Omental fat pad (tissue), 3 donors: ENCODE measurements at regions not wholly inside any gene's neighbourhood (a gene's known extent, or its start where the extent isn't known, plus 50 kb on each side); places are given as distances from the start of the nearest gene placed in this dataset.
"Not testable (repeated sequence)": the region's sequence is repeated elsewhere in the genome, so short reads cannot be mapped to it uniquely, and the experiment has no call there.

ENCODE experiments used
- ATAC-seq: fragments of 150-250 bp; one replicate; pipeline ENCODE4 v1.9.1; 2016; ENCODE audit warnings: mild to moderate bottlenecking, moderate library complexity; ENCODE audit not compliant: low FRiP score
- DNase-seq: peaks from one replicate; pipeline ENCODE4 v3.0.0-alpha.2; 2019; ENCODE audit warnings: low spot score
- TF ChIP-seq, protein P1 (sequence below), 3 donors: fragments of 450-650 bp; IDR thresholded peaks; one replicate each; pipeline ENCODE4 v1.5.1; 2016 to 2017; ENCODE audit warnings: antibody characterized with exemption in 3 of 3, mild to moderate bottlenecking in 3 of 3, moderate library complexity in 2 of 3

DNA sequence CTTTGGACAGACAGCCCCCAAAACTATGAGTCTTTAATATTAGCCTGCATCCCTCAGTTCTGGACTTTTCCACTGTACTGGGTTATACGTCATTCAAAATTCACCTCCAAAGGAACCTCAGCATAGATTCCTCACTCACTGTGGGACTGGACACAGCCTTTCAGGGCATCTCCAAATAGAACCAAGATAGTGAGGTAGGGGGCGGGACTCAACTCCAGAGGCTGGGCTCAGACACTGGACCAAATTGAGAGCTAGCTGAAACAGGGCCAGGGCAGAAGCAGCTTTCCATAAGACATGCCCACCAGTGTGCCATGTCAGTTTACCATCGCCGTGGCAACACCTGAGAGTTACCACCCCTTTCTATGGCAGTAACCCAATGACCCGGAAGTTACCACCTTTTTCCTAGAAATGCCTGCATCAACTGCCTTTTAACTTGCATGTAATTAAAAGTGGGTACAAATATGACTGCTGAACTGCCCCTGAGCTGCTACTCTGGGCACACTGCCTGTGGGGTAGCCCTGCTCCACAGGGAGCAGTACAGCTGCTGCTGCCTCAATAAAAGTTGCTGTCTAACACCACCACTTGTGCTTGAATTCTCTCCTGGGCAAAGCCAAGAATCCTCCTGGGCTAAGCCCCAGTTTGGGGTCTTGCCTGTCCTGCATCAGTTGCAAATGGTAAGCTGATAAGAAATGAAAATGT is 274.7 kb downstream of the ANAPC1 start:
- ATAC-seq, DNase-seq: not testable (repeated sequence)

DNA sequence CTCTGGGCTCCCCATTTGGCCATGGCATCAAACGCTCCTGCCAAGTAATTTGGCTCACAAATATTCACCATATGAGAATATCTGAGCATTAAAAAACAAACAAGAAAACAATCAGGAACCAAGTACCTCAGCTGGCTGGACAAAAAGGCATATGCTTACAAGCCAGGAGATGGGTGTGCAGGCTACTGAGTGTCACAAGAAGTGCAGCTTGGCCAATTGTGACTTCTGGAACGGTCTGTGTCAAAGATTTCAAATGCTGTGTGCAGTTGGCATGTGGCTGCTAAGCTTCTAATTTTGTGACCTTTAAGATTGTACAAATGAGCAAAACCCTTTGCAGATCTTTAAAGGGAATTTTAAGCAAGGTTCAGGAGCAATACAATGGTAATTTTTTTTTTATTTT is 274.0 kb downstream of the ANAPC1 start:
- not testable (repeated sequence) for DNase-seq, ATAC-seq

DNA sequence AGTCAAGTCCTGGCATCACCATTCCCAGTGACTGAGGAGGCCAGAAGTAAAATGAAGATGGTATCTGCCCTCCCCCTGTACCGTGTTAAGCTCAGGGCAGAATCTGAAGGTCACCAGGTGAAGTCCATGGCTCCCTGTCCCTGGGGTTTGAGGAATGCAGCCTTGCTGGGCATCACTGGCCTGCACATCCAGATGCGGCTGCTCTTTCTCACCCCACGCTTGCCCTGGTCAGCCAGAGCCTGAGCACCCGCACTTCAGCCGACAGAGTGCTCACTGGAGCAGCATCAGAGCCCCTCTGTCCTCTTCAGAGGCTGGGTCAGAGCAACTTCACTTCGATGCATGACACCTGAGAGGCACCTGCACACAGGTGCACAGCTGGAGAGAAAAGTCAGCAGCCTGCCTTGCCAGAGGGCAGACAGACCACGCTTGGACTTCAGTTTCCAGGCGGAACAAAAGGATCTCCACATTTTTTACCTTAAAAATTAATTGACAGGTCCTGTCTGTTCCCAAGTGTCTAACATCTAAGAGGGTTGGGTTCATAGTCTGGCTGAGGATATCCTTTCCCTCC is 267.3 kb downstream of the ANAPC1 start:
- TF ChIP-seq, protein P1, sequence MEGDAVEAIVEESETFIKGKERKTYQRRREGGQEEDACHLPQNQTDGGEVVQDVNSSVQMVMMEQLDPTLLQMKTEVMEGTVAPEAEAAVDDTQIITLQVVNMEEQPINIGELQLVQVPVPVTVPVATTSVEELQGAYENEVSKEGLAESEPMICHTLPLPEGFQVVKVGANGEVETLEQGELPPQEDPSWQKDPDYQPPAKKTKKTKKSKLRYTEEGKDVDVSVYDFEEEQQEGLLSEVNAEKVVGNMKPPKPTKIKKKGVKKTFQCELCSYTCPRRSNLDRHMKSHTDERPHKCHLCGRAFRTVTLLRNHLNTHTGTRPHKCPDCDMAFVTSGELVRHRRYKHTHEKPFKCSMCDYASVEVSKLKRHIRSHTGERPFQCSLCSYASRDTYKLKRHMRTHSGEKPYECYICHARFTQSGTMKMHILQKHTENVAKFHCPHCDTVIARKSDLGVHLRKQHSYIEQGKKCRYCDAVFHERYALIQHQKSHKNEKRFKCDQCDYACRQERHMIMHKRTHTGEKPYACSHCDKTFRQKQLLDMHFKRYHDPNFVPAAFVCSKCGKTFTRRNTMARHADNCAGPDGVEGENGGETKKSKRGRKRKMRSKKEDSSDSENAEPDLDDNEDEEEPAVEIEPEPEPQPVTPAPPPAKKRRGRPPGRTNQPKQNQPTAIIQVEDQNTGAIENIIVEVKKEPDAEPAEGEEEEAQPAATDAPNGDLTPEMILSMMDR (IDR thresholded peaks at IDR 0.05), result no peak
- no peak for DNase-seq
- no peak for ATAC-seq

DNA sequence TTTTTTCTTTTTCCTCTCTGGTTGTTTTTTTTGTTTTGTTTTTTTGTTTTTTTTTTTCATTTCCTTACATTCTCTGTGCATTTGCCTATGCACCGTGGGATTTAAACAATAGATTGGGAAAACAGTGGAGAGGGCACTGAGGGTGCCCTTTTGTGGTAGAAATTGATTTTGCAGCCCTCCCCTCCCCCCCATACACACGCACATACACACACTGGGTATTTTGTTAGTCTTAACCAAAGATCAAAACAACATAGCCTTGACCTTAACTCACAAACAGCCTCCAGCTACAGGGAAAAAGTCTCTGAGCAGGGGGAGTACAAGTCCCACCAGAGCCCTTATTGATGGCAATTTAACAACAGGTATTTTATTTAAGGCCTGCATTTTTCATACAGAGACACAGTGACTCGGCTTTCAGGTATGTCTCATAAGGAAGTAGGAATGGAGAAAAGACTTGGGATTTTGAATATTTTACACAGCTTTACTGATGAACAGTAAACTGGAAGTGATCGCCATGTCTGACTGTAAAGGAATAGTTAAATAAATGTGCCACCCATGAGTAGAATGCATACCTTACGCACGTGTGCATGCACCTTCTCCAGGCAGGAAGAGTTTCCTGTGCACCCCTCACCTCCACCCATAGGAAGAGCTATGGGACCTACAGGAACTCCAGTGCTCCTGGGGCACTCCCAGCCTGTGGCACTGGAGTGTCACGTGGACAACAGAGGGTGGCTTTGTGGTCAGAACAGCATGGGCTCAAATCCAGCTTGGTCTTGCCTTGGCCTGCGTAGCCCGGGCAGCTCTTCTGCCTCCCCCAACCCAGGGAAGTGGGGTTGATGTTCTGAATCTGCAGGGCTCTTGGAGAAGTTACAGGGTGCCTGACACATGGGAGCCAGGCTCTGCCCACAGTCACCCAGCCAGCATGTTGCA is 266.4 kb downstream of the ANAPC1 start:
- no peak for DNase-seq
- TF ChIP-seq, protein P1 (IDR thresholded peaks at IDR 0.05), result no peak
- no peak for ATAC-seq

DNA sequence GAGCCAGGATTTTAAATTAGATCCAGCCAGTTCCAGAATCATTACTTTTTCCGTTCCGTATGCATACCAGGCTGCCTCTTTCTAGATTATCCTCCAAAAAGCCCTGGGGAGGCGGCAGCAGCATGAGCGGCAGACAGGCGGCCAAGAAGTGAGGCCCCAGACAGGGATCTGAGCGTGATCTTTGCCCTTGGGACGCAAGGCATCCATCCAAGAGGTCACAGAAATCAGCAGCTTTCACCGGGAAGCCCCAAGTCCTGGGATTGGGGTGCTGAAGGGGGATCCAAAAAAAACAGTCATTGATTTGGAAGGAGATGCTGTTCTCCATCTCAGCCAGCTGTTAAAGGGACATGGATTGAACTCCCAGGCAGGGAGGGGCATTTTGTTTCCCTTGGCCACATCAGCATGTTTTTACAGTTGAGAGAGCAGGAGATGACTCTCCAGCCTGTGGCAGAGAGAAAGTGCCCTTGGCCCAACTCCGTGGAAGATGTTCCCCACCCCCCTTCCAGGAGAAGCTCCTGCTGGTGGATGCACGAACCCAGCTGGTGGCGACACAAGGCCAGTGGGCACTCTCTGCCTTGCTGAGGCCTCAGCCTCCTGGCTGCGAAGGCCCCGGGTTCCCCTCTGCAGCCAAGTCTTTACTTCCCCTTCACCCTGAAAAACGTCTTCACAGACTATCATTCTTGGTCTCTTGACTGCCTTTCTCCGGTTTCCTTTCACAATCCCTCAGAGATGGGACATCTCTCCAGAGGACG is 265.6 kb downstream of the ANAPC1 start:
- TF ChIP-seq, protein P1 (IDR thresholded peaks at IDR 0.05), result no peak
- DNase-seq, result no peak
- ATAC-seq, result no peak

DNA sequence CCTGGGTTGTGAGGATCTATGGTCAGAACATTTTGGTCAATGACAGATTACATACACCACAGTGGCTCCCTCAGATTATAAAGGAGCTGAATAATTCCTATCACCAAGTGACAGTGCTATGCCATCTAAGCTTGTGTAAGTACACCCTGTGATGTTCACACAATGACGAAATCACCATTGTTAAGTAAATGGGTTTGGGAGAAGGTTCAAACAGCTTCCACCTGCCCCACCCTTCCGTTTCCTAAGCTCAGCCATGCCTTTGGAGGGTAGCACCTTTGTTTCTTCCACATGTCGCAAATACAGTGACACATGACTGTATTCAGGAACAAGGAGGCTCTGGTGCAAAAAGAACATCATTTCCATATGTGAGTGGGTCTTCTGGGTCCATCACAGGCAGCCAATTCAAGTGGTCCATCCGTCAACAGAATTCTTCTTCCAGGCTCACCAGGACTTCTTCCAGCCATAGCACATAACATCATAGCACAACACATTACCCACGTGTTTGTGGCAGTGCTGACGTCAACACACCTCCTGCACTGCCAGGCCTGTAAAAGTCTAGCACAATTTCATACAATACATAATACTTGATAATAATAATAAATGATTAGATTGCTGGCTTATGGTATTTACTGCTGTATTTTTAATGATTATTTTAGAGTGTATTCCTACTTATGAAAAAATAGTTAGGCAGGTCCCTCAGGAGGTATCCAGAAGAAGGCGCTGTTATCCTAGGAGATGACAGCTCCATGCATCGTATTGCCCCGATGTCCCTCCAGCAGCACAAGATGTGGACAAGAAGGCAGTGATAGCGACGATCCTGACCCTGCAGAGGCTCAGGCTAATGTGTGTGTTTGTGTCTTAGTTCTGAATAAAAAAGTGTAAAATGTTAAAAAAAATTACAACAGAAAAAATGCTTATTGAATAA is 264.8 kb downstream of the ANAPC1 start:
- ATAC-seq (no peak), DNase-seq (no peak)
- TF ChIP-seq, protein P1 (IDR thresholded peaks at IDR 0.05), result no peak

DNA sequence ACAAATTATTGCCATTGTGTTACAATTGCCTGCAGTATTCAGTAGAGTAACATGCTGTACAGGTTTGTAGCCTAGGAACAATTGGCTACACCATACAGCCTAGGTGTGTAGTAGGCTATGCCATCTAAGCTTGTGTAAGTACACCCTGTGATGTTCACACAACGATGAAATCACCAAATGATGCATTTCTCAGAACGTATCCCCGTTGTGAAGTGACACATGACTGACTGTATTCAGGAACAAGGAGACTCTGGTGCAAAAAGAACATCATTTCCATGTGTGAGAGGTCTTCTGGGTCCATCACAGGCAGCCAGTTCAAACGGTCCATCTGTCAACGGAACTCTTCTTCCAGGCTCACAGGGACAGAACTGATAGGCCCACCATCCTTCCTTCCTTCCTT is 263.7 kb downstream of the ANAPC1 start:
- ATAC-seq, result no peak
- DNase-seq, result no peak
- TF ChIP-seq, protein P1 (IDR thresholded peaks at IDR 0.05), result no peak
